NCI-H128 (cell line): ENCODE measurements at regions not wholly inside any gene's neighbourhood (a gene's known extent, or its start where the extent isn't known, plus 50 kb on each side); places are given as distances from the start of the nearest gene placed in this dataset.
"Not testable (repeated sequence)": the region's sequence is repeated elsewhere in the genome, so short reads cannot be mapped to it uniquely, and the experiment has no call there.

Experiments used
- DNase-seq: peaks from one replicate; lab custom pipeline; 2025; ENCODE audit not compliant: unreplicated experiment; lab: John Stamatoyannopoulos, UW

- DNase-seq, result no peak
Observed at GRCh38 chr9:12989669-12990068, 214.8 kb downstream of the LURAP1L start.

- DNase-seq, result no peak
Observed at GRCh38 chr9:12993466-12993865, 218.6 kb downstream of the LURAP1L start.

GRCh38 chr9:12997009-12997408 lies 222.2 kb downstream of the LURAP1L start:
- DNase-seq, result no peak

- no peak for DNase-seq
Observed at GRCh38 chr9:13001989-13002580, 227.3 kb downstream of the LURAP1L start.

GRCh38 chr9:13002740-13003139 lies 227.9 kb downstream of the LURAP1L start:
- DNase-seq, result no peak

- no peak for DNase-seq
Observed at GRCh38 chr9:13009871-13010270, 235.1 kb downstream of the LURAP1L start.

GRCh38 chr9:13013991-13014883 lies 239.4 kb downstream of the LURAP1L start:
- no peak for DNase-seq

- no peak for DNase-seq
Observed at GRCh38 chr9:13017260-13017659, 242.4 kb downstream of the LURAP1L start.

- no peak for DNase-seq
Observed at GRCh38 chr9:13020146-13021040, 245.6 kb downstream of the LURAP1L start.

- no peak for DNase-seq
Observed at GRCh38 chr9:13022756-13023155, 247.9 kb downstream of the LURAP1L start.

GRCh38 chr9:13023498-13023897 lies 248.7 kb downstream of the LURAP1L start:
- DNase-seq, result no peak

- DNase-seq, result no peak
Observed at GRCh38 chr9:13026956-13027355, 252.1 kb downstream of the LURAP1L start.

GRCh38 chr9:13027879-13028278 lies 251.6 kb downstream of the MPDZ start:
- no peak for DNase-seq

GRCh38 chr9:13032585-13032984 lies 246.9 kb downstream of the MPDZ start:
- no peak for DNase-seq

- peak; percentile 33 for DNase-seq
Observed at GRCh38 chr9:13033959-13034693, 245.4 kb downstream of the MPDZ start.

GRCh38 chr9:13034694-13035002 lies 244.8 kb downstream of the MPDZ start:
- no peak for DNase-seq

- no peak for DNase-seq
Observed at GRCh38 chr9:13035822-13036221, 243.7 kb downstream of the MPDZ start.

GRCh38 chr9:13037808-13038207 lies 241.7 kb downstream of the MPDZ start:
- not testable (repeated sequence) for DNase-seq

- DNase-seq, result no peak
Observed at GRCh38 chr9:13047827-13048587, 231.5 kb downstream of the MPDZ start.

- DNase-seq, result no peak
Observed at GRCh38 chr9:13049223-13049622, 230.3 kb downstream of the MPDZ start.
